GM04503 (cell line): ENCODE measurements at regions not wholly inside any gene's neighbourhood (a gene's known extent, or its start where the extent isn't known, plus 50 kb on each side); places are given as distances from the start of the nearest gene placed in this dataset.
"Not testable (repeated sequence)": the region's sequence is repeated elsewhere in the genome, so short reads cannot be mapped to it uniquely, and the experiment has no call there.

Experiments used
- DNase-seq: peaks from one replicate; pipeline ENCODE4 v3.0.0-alpha.2; 2012; ENCODE audit warnings: low read depth

GRCh38 chr6:130672153-130672552 lies 155.1 kb upstream of the SMLR1 start:
- DNase-seq, result no peak

DNA sequence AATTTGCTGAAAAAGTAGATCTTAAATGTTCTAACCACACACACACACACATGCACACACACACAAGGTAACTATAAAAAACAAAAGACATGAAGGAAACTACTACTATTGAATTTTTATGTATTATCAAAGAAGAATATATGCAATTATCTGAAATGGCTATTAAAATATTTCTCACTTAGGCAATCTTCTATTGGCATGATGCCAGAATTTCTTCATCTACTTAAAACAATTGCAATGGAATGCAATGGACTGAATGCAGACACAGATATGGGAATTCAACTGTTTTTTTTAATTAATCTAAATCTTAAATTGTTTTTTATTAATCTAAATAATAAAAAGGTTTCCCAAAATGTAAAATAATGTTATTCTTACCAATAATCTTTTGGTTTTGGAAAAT lies 152.6 kb upstream of the SMLR1 start:
- DNase-seq, result no peak

GRCh38 chr6:130675072-130675471 lies 152.1 kb upstream of the SMLR1 start:
- DNase-seq, result no peak

DNA sequence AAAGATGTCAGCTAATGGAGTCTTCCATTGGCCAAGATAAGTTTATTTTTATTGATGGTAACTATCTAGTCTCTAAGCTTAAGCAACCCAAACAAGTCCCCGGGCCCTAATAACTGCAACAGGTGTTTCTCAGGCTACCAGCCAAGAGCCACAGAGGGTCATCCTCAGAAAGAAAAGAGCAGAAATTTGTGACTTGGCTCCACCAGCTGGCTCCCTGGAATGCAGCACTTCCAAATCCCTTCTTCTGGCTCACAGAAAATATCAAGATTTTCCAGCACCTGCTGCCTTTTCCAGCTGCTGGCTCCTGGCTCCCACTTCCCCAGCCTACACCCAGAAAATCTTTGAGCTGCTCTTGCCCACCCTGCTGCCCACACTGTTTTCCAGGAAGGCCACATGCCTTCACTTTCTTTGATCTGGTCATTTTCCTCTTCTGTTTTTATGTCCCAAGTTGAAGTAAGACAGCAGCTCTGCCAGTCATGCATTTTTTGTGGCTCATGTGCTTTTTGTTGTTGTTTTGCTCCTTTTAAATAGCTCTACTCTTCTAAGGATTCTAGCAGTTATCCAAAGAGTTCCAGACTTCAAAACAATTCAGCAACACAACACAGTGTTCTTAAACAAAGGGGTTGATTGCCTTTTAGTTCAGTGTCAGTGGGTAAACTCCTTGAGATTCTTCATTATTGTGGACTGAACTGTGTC lies 151.0 kb upstream of the SMLR1 start:
- DNase-seq, result no peak

GRCh38 chr6:130676773-130677144 lies 150.4 kb upstream of the SMLR1 start:
- DNase-seq, result no peak

- DNase-seq, result no peak
Observed at GRCh38 chr6:130677312-130677711, 149.9 kb upstream of the SMLR1 start.

- DNase-seq, result no peak
Observed at GRCh38 chr6:130677766-130678165, 149.4 kb upstream of the SMLR1 start.

- peak; percentile 45 for DNase-seq
Observed at GRCh38 chr6:130679684-130680083, 147.5 kb upstream of the SMLR1 start.

DNA sequence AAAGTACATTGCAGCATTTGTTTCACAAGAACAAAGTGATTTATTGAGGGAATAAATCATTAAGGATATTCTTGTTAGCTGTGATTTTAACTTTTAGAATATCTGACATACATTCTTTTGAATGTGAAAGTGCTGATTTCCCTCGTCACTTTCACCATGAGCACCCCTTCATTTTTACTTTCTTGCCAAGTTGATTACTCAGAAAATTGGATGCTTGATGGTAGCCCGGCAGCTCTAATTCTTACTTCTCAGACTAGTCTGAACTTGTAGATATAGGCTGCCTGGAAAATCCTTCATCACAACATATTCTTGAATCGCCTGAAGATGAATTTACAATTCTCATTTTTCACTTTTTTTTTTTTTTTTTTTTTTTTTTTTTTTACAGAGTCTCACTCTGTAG lies 147.1 kb upstream of the SMLR1 start:
- DNase-seq, result no peak

DNA sequence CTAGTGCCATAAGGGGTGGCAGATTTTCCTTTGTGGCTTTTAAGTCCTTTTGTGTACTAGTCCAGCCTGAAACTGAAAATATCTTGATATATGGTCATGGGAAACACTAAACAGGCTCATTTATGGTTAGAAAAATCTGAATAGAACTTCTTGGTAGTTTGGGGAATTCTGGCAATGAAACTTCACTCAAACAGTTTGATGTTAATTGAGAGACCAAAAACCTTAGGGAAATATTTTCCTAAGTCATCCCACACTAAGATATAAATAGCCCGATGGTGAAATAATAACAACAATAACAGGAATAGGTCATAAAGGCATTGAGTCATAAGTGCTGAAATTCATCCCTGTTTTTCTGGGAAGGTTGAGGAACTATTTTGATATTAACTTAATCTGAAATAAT lies 146.2 kb upstream of the SMLR1 start:
- DNase-seq, result peak; percentile 71

DNA sequence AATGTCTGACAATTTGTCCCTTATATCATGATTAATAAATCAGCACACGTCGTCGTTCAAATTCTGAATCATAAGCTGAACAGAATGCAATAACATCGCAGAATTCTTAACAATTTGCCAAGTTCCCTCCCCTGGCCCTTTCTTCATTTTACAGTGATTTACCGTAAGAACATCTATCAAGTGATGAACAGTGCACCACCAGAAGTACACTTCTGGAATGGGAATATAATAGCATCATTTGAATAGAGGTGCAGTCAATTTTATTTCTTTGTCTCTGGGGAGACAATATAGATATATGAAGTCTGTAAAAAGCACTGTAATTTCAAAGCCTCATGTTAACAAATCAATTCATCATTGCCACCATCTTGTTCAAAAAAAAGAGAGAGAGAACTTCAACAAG lies 145.1 kb upstream of the SMLR1 start:
- no peak for DNase-seq

DNA sequence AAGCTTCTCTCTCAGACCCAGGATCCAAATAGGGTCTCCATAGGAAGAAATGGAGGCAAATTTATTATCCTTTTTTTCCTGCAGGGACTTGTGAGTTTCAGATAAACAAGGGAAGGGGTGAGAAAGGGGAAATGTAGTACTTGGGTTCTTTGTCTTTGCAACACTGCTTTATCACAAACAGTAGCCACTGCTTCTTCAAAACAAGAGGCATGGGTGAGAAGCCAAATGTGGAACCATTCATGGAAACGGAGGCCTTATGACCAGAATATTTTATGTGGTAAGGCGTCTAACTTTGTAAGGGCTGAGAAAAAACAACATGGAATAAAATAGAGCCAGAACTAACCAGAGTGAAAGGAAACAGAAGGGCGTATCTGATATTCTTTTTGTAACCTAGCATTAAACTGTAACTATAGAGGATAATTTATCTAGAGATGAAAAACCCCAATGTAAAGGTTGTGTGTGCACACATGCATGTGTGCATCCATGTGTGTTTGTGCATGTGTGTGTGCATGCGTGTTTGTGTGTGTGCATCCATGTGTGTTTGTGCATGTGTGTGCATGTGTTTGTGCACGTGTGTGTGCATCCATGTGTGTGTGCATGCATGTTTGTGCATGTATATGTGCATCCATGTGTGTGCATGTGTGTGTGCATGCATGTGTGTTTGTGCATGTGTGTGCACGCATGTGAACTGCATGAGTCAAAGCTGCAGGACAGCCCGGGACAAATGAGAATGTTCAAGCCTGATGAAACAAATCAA lies 143.3 kb upstream of the SMLR1 start:
- DNase-seq, result no peak

- DNase-seq, result no peak
Observed at GRCh38 chr6:130692659-130693058, 134.5 kb upstream of the SMLR1 start.

DNA sequence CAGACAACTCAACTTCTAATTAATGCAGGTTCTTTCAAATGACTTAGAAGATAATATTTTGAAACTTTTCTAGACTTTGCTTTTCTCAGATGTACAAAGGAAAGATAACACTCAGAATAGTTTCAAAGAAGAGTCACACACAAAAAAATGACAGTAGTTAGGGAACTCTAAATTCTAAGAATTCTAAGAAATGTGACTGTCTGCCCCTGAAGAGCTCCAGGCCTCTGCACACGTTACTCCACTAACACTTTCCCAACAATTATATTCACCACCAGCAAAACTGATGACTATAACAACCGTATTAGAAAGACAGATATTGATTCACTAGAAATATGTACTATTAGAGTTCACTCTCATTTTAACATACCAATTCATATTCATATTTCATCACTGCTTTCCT lies 133.3 kb upstream of the SMLR1 start:
- no peak for DNase-seq

- DNase-seq, result no peak
Observed at GRCh38 chr6:130694606-130695005, 132.6 kb upstream of the SMLR1 start.

DNA sequence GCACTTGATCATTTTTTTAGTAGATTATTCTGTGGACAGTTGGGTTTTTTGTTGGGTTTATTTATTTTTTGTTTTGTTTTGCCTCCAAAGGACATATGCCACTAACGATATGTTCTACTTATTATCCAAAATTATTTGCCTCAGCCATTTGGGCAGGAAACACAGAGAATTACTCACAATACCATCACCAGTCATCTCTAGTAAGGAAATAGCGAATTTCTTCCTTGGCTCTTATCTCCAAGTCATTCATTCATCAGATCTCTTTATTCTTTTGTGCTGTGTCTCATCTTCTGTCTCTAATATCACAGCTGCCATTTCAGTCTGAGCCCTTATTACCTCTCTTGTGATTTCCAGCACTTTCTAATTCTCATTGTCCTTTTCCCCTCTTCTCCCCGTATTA lies 130.4 kb upstream of the SMLR1 start:
- no peak for DNase-seq

- no peak for DNase-seq
Observed at GRCh38 chr6:130697271-130697994, 129.8 kb upstream of the SMLR1 start.

GRCh38 chr6:130697995-130698535 lies 129.1 kb upstream of the SMLR1 start:
- no peak for DNase-seq

GRCh38 chr6:130699742-130700141 lies 127.5 kb upstream of the SMLR1 start:
- no peak for DNase-seq

DNA sequence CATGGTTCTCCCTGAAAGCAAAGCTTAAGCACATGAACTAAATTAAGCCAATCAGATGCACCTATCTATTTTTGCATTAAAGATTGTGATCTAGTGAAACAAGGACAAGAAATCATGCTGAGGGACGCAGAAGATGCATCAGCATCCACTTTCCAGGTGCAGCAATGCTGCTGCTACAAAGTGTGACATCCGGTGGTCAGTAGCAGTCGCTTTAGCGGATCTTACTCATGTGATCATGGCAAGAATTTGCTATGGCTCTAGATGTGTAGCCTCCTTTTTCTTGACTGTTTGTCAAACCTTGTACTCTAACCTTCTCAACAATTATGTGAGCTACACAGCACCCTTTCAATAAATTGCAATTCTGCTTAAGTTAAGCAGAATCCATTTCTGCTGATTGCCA lies 126.8 kb upstream of the SMLR1 start:
- no peak for DNase-seq

DNA sequence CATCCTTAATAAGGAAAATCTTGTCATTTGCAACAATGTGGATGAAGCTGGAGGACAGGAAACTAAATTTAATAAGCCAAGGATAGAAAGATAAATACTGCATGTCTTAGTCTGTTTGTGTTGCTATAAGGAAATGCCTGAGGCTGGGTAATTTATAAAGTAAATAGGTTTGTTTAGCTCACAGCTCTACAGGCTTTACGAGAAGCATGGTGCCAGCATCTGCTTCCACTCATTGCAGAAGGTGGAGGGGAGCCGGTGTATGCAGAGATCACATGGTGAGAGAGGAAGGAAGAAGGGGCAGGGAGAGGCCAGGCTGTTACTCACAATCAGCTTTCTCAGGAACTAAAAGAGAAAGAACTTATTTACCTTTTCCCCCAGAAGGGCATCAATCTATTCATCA lies 118.9 kb upstream of the SMLR1 start:
- no peak for DNase-seq

- DNase-seq, result not testable (repeated sequence)
Observed at GRCh38 chr6:130711641-130712040, 115.6 kb upstream of the SMLR1 start.

- DNase-seq, result no peak
Observed at GRCh38 chr6:130713144-130713543, 114.1 kb upstream of the SMLR1 start.
